ENCODE measurements at regions not wholly inside any gene's neighbourhood (a gene's known extent, or its start where the extent isn't known, plus 50 kb on each side); places are given as distances from the start of the nearest gene placed in this dataset.
A peak's percentile ranks its signal among the peaks of the same experiment; 100 is the strongest.
"Not testable (repeated sequence)": the region's sequence is repeated elsewhere in the genome, so short reads cannot be mapped to it uniquely, and the experiment has no call there.

- DNase-seq (ENCODE audit: low read depth), result no peak
These were observed 82.7 kb upstream of the CD302 start for GRCh38 chr2:159880729-159881128.

- peak; percentile 33 for DNase-seq (ENCODE audit: low read depth)
These were observed 81.1 kb upstream of the CD302 start for GRCh38 chr2:159879051-159879604.

- no peak for DNase-seq (ENCODE audit: low read depth)
These were observed 77.1 kb upstream of the CD302 start for GRCh38 chr2:159875083-159875482.

GRCh38 chr2:159873258-159873657 lies 75.2 kb upstream of the CD302 start:
- DNase-seq (ENCODE audit: low read depth), result no peak

GRCh38 chr2:159872353-159872752 lies 74.3 kb upstream of the CD302 start:
- no peak for DNase-seq (ENCODE audit: low read depth)

GRCh38 chr2:159868598-159869159 lies 70.7 kb upstream of the CD302 start:
- not testable (repeated sequence) for DNase-seq (ENCODE audit: low read depth)

- DNase-seq (ENCODE audit: low read depth), result no peak
These were observed 69.8 kb upstream of the CD302 start for GRCh38 chr2:159867567-159868361.

- DNase-seq (ENCODE audit: low read depth), result no peak
These were observed 65.6 kb upstream of the CD302 start for GRCh38 chr2:159863526-159864160.

GRCh38 chr2:159860581-159861310 lies 62.7 kb upstream of the CD302 start:
- no peak for DNase-seq (ENCODE audit: low read depth)

- no peak for DNase-seq (ENCODE audit: low read depth)
These were observed 61.6 kb upstream of the CD302 start for GRCh38 chr2:159859583-159859982.

GRCh38 chr2:159856760-159857159 lies 58.8 kb upstream of the CD302 start:
- DNase-seq (ENCODE audit: low read depth), result no peak

- DNase-seq (ENCODE audit: low read depth), result peak; percentile 27
These were observed 57.6 kb upstream of the CD302 start for GRCh38 chr2:159855557-159856061.

GRCh38 chr2:159855143-159855542 lies 57.1 kb upstream of the CD302 start:
- no peak for DNase-seq (ENCODE audit: low read depth)

- DNase-seq (ENCODE audit: low read depth), result no peak
These were observed 56.5 kb upstream of the CD302 start for GRCh38 chr2:159854481-159854880.

GRCh38 chr2:159853101-159853500 lies 55.1 kb upstream of the CD302 start:
- DNase-seq (ENCODE audit: low read depth), result no peak

- no peak for DNase-seq (ENCODE audit: low read depth)
These were observed 53.9 kb upstream of the CD302 start for GRCh38 chr2:159851941-159852340.

GRCh38 chr2:159850789-159851188 lies 52.8 kb upstream of the CD302 start:
- DNase-seq (ENCODE audit: low read depth), result no peak

GRCh38 chr2:159849160-159849813 lies 51.3 kb upstream of the CD302 start:
- DNase-seq (ENCODE audit: low read depth), result no peak

All from fibroblast of the conjunctiva (primary cell).